H9 (cell line): ENCODE measurements at regions not wholly inside any gene's neighbourhood (a gene's known extent, or its start where the extent isn't known, plus 50 kb on each side); places are given as distances from the start of the nearest gene placed in this dataset.
A peak's percentile ranks its signal among the peaks of the same experiment; 100 is the strongest.
"Not testable (repeated sequence)": the region's sequence is repeated elsewhere in the genome, so short reads cannot be mapped to it uniquely, and the experiment has no call there.

Source experiments
- DNase-seq: peaks from one replicate; pipeline ENCODE4 v3.0.0-alpha.2; 2017
- H2AFZ ChIP-seq: one replicate; pipeline ENCODE4 v1.6.1; 2013; ENCODE audit warnings: mild to moderate bottlenecking, low read length, control low read depth, moderate library complexity
- H2AK5ac ChIP-seq: 2 replicates; pipeline ENCODE4 v1.6.1; 2013; ENCODE audit warnings: low read length, control low read depth, mixed read lengths; ENCODE audit not compliant: insufficient read length
- H2BK120ac ChIP-seq: one replicate; pipeline ENCODE4 v1.6.1; 2013; ENCODE audit warnings: low read depth, mild to moderate bottlenecking, low read length, control low read depth, inconsistent platforms; ENCODE audit not compliant: poor library complexity, severe bottlenecking
- H2BK12ac ChIP-seq: 2 replicates; pipeline ENCODE4 v1.6.1; 2013; ENCODE audit warnings: low read length, control low read depth, mixed read lengths, low read depth; ENCODE audit not compliant: insufficient read length
- H2BK15ac ChIP-seq: 2 replicates; pipeline ENCODE4 v1.6.1; 2013; ENCODE audit warnings: low read depth, low read length, control low read depth
- H2BK20ac ChIP-seq: one replicate; pipeline ENCODE4 v1.6.1; 2013; ENCODE audit warnings: low read depth, mild to moderate bottlenecking, low read length, control low read depth, inconsistent platforms; ENCODE audit not compliant: poor library complexity, severe bottlenecking
- H2BK5ac ChIP-seq: 2 replicates; pipeline ENCODE4 v1.6.1; 2013; ENCODE audit warnings: low read length, control low read depth, mixed read lengths; ENCODE audit not compliant: insufficient read length
- H3K14ac ChIP-seq: 2 replicates; pipeline ENCODE4 v1.6.1; 2013; ENCODE audit warnings: low read length, control low read depth; ENCODE audit not compliant: insufficient read depth
- H3K18ac ChIP-seq: 2 replicates; pipeline ENCODE4 v1.6.1; 2013; ENCODE audit warnings: low read depth, mild to moderate bottlenecking, mixed read lengths, low read length, control low read depth; ENCODE audit not compliant: insufficient read length
- H3K23ac ChIP-seq: 2 replicates; pipeline ENCODE4 v1.6.1; 2013; ENCODE audit warnings: low read length, control low read depth, mixed read lengths, low read depth; ENCODE audit not compliant: insufficient read length
- H3K23me2 ChIP-seq: 2 replicates; pipeline ENCODE4 v1.6.1; 2013; ENCODE audit warnings: low read depth, mild to moderate bottlenecking, mixed read lengths, low read length, control low read depth; ENCODE audit not compliant: insufficient read length, poor library complexity, severe bottlenecking
- H3K27ac ChIP-seq: 2 replicates; pipeline ENCODE4 v1.5.1; 2013; ENCODE audit warnings: low read length, control low read depth, mixed read lengths, low read depth; ENCODE audit not compliant: insufficient read length
- H3K27me3 ChIP-seq: 2 replicates; pipeline ENCODE4 v1.6.1; 2013; ENCODE audit warnings: low read length, control low read depth, inconsistent platforms; ENCODE audit not compliant: insufficient read depth
- H3K4ac ChIP-seq: 2 replicates; pipeline ENCODE4 v1.6.1; 2013; ENCODE audit warnings: low read depth, mild to moderate bottlenecking, control low read depth, inconsistent platforms, low read length, moderate library complexity
- H3K4me1 ChIP-seq: 2 replicates; pipeline ENCODE4 v1.6.1; 2013; ENCODE audit warnings: low read length, control low read depth, inconsistent platforms; ENCODE audit not compliant: insufficient read depth
- H3K4me2 ChIP-seq: 2 replicates; pipeline ENCODE4 v1.6.1; 2013; ENCODE audit warnings: low read length, control low read depth, mixed read lengths; ENCODE audit not compliant: insufficient read length, insufficient read depth
- H3K56ac ChIP-seq: 2 replicates; pipeline ENCODE4 v1.6.1; 2013; ENCODE audit warnings: low read depth, mild to moderate bottlenecking, mixed read lengths, low read length, control low read depth; ENCODE audit not compliant: insufficient read length
- H3K79me1 ChIP-seq: 2 replicates; pipeline ENCODE4 v1.6.1; 2013; ENCODE audit warnings: low read depth, mild to moderate bottlenecking, moderate library complexity, low read length, control low read depth, inconsistent platforms; ENCODE audit not compliant: insufficient read depth, poor library complexity, severe bottlenecking
- H3K79me2 ChIP-seq: 2 replicates; pipeline ENCODE4 v1.6.1; 2013; ENCODE audit warnings: low read length, control low read depth, inconsistent platforms; ENCODE audit not compliant: insufficient read depth
- H3K9ac ChIP-seq: 2 replicates; pipeline ENCODE4 v1.6.1; 2013; ENCODE audit warnings: low read length, control low read depth, mixed read lengths; ENCODE audit not compliant: insufficient read length; ENCODE audit errors: extremely low read depth
- H3K9me3 ChIP-seq: one replicate; pipeline ENCODE4 v1.6.1; 2013; ENCODE audit warnings: low read depth, low read length, inconsistent platforms; ENCODE audit not compliant: control insufficient read depth
- H3T11ph ChIP-seq: one replicate; pipeline ENCODE4 v1.6.1; 2013; ENCODE audit warnings: mild to moderate bottlenecking, low read length, control low read depth, inconsistent platforms
- H4K20me1 ChIP-seq: one replicate; pipeline ENCODE4 v1.6.1; 2013; ENCODE audit not compliant: control insufficient read depth, insufficient read length, insufficient read depth
- H4K5ac ChIP-seq: 2 replicates; pipeline ENCODE4 v1.6.1; 2013; ENCODE audit warnings: low read depth, mild to moderate bottlenecking, mixed read lengths, low read length, control low read depth; ENCODE audit not compliant: insufficient read length
- H4K8ac ChIP-seq: replicated peaks from 2 replicates; pipeline ENCODE4 v1.6.1; 2013; ENCODE audit warnings: low read length, control low read depth, mixed read lengths, low read depth; ENCODE audit not compliant: insufficient read length
- H4K91ac ChIP-seq: 2 replicates; pipeline ENCODE4 v1.6.1; 2013; ENCODE audit warnings: low read depth, mild to moderate bottlenecking, moderate library complexity, mixed read lengths, low read length, control low read depth; ENCODE audit not compliant: insufficient read length
- H3K27ac Mint-ChIP-seq, 3 experiments: 2 replicates in 2 of 3; 3 replicates in 1 of 3; pipeline ENCODE4 v1.8.0; 2020 to 2021; ENCODE audit warnings: mixed read lengths in 3 of 3, mild to moderate bottlenecking in 1 of 3, moderate library complexity in 1 of 3
- H3K27me3 Mint-ChIP-seq: 2 replicates; pipeline ENCODE4 v1.8.0; 2021; ENCODE audit warnings: low read depth, mild to moderate bottlenecking, moderate library complexity, mixed read lengths
- H3K36me3 Mint-ChIP-seq, 3 experiments: 2 replicates in 2 of 3; 3 replicates in 1 of 3; pipeline ENCODE4 v1.8.0; 2020 to 2021; ENCODE audit warnings: low read depth in 3 of 3, mixed read lengths in 3 of 3; ENCODE audit not compliant: insufficient read depth in 1 of 3
- H3K4me1 Mint-ChIP-seq, 2 experiments: 2 replicates each; pipeline ENCODE4 v1.8.0; 2020; ENCODE audit warnings: mixed read lengths in 2 of 2
- H3K4me3 Mint-ChIP-seq, 2 experiments: 2 replicates in 1 of 2; 3 replicates in 1 of 2; pipeline ENCODE4 v1.8.0; 2020 to 2021; ENCODE audit warnings: mild to moderate bottlenecking in 2 of 2, mixed read lengths in 2 of 2, moderate library complexity in 1 of 2
- H3K9me3 Mint-ChIP-seq, 2 experiments: 2 replicates in 1 of 2; 3 replicates in 1 of 2; pipeline ENCODE4 v1.8.0; 2020; ENCODE audit warnings: mild to moderate bottlenecking in 2 of 2, mixed read lengths in 2 of 2, moderate library complexity in 1 of 2
- CTCF ChIP-seq: fragments of 200-600 bp; sonication (generic); conservative IDR thresholded peaks from 3 replicates; pipeline ENCODE4 v1.8.0; 2021; ENCODE audit warnings: antibody characterized with exemption, mild to moderate bottlenecking
- WGBS: extraction: QIAGEN DNeasy Blood & Tissue Kit; methylation state at CpG from one replicate; pipeline ENCODE4 v1.1.7; 2013; ENCODE audit warnings: missing lambda C conversion rate, low lambda C conversion rate, mixed read lengths; ENCODE audit not compliant: insufficient read length; ENCODE audit errors: extremely low coverage; 5-methylcytosine and 5-hydroxymethylcytosine counted together

- Histone ChIP-seq H3K9ac (no peak overlapping the region), H3K56ac (no peak overlapping the region), H3K4me2 (no peak overlapping the region), H3K4me1 (no peaks in the 10 kb centered on the region; the same call in 1 of the 2 replicates), H2BK12ac (no peak overlapping the region), H3K79me2 (no peaks in the 10 kb centered on the region), H3K27me3 (no peaks in the 10 kb centered on the region), H2BK20ac (no peak overlapping the region), H4K91ac (no peak overlapping the region), H4K8ac (no peak overlapping the region), H3K23ac (no peak overlapping the region), H3K4ac (no peak overlapping the region), H2AK5ac (no peak overlapping the region), H2AFZ (no peak overlapping the region), H3K79me1 (no peaks in the 10 kb centered on the region), H4K20me1 (no peaks in the 10 kb centered on the region), H3K18ac (no peak overlapping the region), H2BK15ac (no peak overlapping the region), H3K14ac (no peak overlapping the region), H3K23me2 (no peaks in the 10 kb centered on the region), H2BK120ac (no peak overlapping the region), H4K5ac (no peak overlapping the region), H3T11ph (no peak overlapping the region), H2BK5ac (no peak overlapping the region), H3K9me3 (no peaks in the 10 kb centered on the region), H3K27ac (no peak overlapping the region)
- peaks cover 0 to 3% of the 10 kb centered on the region in 2 experiments; a peak in 2 of 5 replicates for H3K9me3 Mint-ChIP-seq
- no CpG with 5 or more reads among the region's 1 CpG for WGBS
- H3K27ac Mint-ChIP-seq = no peak overlapping the region
- DNase-seq = no peak
- H3K4me3 Mint-ChIP-seq = no peak overlapping the region
- H3K4me1 Mint-ChIP-seq = peaks cover 19 to 22% of the 10 kb centered on the region in 2 experiments
- peaks cover 0 to 5% (median 0%) of the 10 kb centered on the region in 3 experiments; a peak in 2 of 7 replicates for H3K36me3 Mint-ChIP-seq
- TF ChIP-seq CTCF = peak; percentile 60
- peaks cover 4% of the 10 kb centered on the region for H3K27me3 Mint-ChIP-seq
Observed at GRCh38 chr5:174464504-174465165, 259.7 kb upstream of the MSX2 start.

DNA sequence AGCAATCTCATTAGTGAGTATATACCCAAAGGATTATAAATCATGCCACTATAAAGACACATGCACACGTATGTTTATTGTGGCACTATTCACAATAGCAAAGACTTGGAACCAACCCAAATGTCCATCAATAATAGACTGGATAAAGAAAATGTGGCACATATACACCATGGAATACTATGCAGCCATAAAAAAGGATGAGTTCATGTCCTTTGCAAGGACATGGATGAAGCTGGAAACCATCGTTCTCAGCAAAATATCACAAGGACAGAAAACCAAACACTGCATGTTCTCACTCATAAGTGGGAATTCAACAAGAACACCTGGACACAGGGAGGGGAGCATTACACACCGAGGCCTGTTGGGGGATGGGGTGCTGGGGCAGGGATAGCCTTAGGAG, 252.9 kb upstream of the MSX2 start:
- H4K8ac ChIP-seq, H2BK15ac ChIP-seq, DNase-seq, H3K23me2 ChIP-seq, H3K4me1 ChIP-seq, H2BK5ac ChIP-seq, H3K79me1 ChIP-seq, H2AFZ ChIP-seq, H3K4me1 Mint-ChIP-seq, H2BK12ac ChIP-seq, H3K27ac Mint-ChIP-seq, H3K18ac ChIP-seq, H3K27me3 ChIP-seq, H4K5ac ChIP-seq, H3K56ac ChIP-seq, H3K4ac ChIP-seq, H3K4me2 ChIP-seq, H3K9me3 ChIP-seq, H3K23ac ChIP-seq, H3K4me3 Mint-ChIP-seq, H2BK120ac ChIP-seq, H3K79me2 ChIP-seq, H2AK5ac ChIP-seq, H3K9ac ChIP-seq, H3K36me3 Mint-ChIP-seq, H4K20me1 ChIP-seq, H3K27me3 Mint-ChIP-seq, H3K14ac ChIP-seq, H3K27ac ChIP-seq, H4K91ac ChIP-seq, H2BK20ac ChIP-seq, H3T11ph ChIP-seq: not testable (repeated sequence)
- H3K9me3 Mint-ChIP-seq = peaks cover 20 to 24% of the 10 kb centered on the region in 2 experiments
- WGBS = no CpG with 5 or more reads among the region's 3 CpGs
